LoVo (cell line): ENCODE measurements at regions not wholly inside any gene's neighbourhood (a gene's known extent, or its start where the extent isn't known, plus 50 kb on each side); places are given as distances from the start of the nearest gene placed in this dataset.

Experiments
- DNase-seq: peaks from one replicate; pipeline ENCODE4 v3.0.0-alpha.2; 2016; ENCODE audit warnings: low spot score

GRCh38 chr6:66931787-66932186, 1224.8 kb upstream of the EYS start:
- DNase-seq = no peak

- DNase-seq = no peak
Observed at GRCh38 chr6:66930559-66931290, 1223.7 kb upstream of the EYS start.

GRCh38 chr6:66926060-66926459, 1219.0 kb upstream of the EYS start:
- peak; percentile 57 for DNase-seq

- no peak for DNase-seq
Observed at GRCh38 chr6:66913657-66914056, 1206.6 kb upstream of the EYS start.

- DNase-seq = no peak
Observed at GRCh38 chr6:66902457-66902856, 1195.4 kb upstream of the EYS start.

GRCh38 chr6:66900133-66901083, 1193.4 kb upstream of the EYS start:
- no peak for DNase-seq

GRCh38 chr6:66897576-66897975, 1190.5 kb upstream of the EYS start:
- no peak for DNase-seq

GRCh38 chr6:66896415-66896814, 1189.4 kb upstream of the EYS start:
- DNase-seq = peak; percentile 5

GRCh38 chr6:66883453-66883852, 1176.4 kb upstream of the EYS start:
- no peak for DNase-seq

- DNase-seq = no peak
Observed at GRCh38 chr6:66866801-66867200, 1159.8 kb upstream of the EYS start.

GRCh38 chr6:66865771-66866170, 1158.7 kb upstream of the EYS start:
- DNase-seq = no peak

GRCh38 chr6:66861007-66861541, 1154.0 kb upstream of the EYS start:
- DNase-seq = no peak

- DNase-seq = no peak
Observed at GRCh38 chr6:66860328-66860727, 1153.3 kb upstream of the EYS start.

GRCh38 chr6:66858196-66858595, 1151.2 kb upstream of the EYS start:
- DNase-seq = no peak

GRCh38 chr6:66854014-66854413, 1147.0 kb upstream of the EYS start:
- no peak for DNase-seq

- DNase-seq = no peak
Observed at GRCh38 chr6:66851930-66852329, 1144.9 kb upstream of the EYS start.

- DNase-seq = peak; percentile 53
Observed at GRCh38 chr6:66849843-66850242, 1142.8 kb upstream of the EYS start.

- no peak for DNase-seq
Observed at GRCh38 chr6:66848244-66848953, 1141.4 kb upstream of the EYS start.

- DNase-seq = no peak
Observed at GRCh38 chr6:66838764-66839163, 1131.7 kb upstream of the EYS start.

- DNase-seq = no peak
Observed at GRCh38 chr6:66825539-66825938, 1118.5 kb upstream of the EYS start.

GRCh38 chr6:66814156-66814555, 1107.1 kb upstream of the EYS start:
- no peak for DNase-seq

- no peak for DNase-seq
Observed at GRCh38 chr6:66808771-66809170, 1101.7 kb upstream of the EYS start.
